GM19328 (cell line): ENCODE measurements at regions not wholly inside any gene's neighbourhood (a gene's known extent, or its start where the extent isn't known, plus 50 kb on each side); places are given as distances from the start of the nearest gene placed in this dataset.
A peak's percentile ranks its signal among the peaks of the same experiment; 100 is the strongest.

Source experiments
- ATAC-seq: cut with Tn5 transposase; IDR thresholded peaks from one replicate; pipeline ENCODE4 v1.9.1; 2021; ENCODE audit warnings: mild to moderate bottlenecking, moderate library complexity; ENCODE audit not compliant: unreplicated experiment

DNA sequence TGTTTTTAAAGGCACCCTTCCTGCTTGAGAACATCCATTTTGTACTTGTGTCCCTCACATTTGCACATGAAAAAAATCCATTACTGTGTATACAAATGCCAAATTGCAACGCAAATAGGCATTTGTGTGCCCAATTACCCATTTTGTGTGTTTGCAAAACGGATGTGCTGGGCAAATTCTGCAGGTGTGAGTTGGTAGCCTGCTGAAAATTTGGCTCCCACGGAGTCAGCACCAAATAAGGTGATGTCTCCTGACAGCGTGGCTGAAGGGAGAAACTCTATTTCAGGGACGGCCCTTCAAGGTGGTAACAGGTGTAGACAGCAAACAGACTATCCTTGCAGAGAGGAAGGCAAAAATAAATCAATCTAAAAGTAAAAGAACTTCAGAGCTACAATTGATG, 661.1 kb downstream of the BCL11A start:
- ATAC-seq, result no peak

DNA sequence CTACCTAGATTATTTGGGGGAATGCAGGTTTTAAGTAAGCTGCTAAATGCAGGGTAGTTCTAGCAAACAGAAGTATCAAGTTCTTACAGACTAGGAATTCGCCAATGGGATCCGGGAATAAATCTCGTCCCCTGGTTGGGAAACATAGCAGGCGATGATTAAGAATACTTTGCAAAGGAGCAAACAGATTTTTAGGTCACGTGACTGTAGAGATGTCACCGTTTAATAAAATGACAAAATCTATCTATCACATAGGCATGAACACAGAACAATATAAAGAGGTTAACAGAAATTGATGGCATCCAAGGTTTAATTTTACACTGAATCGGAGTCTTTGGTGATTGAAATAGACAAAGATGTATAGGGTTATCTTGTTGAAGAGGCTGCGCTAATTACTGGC, 664.1 kb downstream of the BCL11A start:
- no peak for ATAC-seq

DNA sequence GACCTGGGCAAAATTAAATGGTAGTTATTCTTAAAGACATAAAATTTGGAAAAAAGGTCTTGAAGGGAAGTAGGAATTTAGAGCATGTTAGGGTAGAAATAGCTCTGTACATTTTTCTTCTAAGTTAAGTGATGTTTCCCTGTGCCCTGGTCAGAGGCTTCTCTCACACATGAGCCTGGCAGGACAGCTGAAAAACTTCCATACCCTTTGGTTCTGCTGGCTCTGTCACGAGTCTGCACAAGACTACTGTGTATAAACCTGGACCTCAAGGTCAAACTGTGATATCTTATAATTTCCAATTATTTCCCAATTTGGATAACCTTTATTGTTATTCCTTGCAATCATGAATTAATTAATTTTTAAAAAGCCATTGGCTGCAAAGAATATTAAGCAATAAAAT, 664.7 kb downstream of the BCL11A start:
- ATAC-seq, result no peak

DNA sequence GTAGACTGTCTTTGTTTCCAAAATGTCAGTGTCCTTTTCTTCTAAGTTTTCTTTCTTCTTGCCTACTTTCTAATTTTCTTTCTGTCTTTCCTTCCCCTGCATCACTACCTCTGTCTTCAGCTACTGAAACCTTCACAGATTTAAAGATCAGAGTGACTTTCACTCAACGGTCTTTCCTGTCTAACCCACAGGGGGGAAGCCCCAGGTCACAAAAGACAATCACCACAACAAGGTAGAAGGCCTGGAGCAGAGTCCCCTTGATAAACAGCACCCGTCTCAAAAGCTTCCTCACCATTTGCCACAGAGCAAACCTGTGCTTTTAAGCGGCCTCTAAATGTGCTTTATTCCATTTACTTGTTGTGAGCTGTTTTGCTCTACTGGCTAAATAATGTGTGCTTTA, 665.4 kb downstream of the BCL11A start:
- ATAC-seq, result peak; percentile 95

DNA sequence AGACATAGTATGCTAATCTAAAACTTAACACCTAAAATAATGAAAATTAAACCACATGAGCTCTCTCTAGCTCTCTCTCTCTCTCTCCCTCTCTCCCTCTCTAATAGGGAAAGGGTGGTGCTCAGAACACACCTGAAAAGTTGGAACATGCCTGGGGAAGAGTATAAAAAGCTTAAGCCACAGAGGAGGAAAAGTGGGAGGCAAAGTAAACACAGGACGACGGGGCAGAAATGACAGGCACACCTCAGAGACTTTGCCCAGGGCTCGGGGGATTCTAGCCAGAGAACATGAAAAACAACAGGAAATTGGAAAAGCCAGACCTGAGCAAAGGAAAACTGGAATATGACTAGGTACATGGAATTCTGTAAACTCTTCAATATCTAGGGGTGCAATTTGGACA, 666.1 kb downstream of the BCL11A start:
- ATAC-seq, result no peak

DNA sequence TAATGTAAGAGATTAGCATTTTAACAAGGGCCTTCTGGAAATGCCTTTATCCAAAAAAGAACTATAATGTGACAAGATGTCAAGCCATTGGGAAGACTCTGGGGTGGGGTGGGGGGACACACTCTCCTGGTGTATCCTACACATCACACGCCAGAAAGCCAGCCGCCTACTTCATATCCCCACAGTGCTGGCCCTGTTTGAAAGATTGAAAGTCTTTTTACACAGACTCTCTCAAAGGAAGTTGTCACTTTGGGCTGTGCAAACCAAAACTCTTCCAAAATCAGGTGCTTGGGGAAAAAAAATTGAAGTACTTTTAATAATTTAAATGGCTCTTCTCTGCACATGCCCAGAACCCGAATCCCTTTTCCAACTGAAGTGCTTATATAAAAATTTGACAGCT, 666.7 kb downstream of the BCL11A start:
- ATAC-seq, result no peak

DNA sequence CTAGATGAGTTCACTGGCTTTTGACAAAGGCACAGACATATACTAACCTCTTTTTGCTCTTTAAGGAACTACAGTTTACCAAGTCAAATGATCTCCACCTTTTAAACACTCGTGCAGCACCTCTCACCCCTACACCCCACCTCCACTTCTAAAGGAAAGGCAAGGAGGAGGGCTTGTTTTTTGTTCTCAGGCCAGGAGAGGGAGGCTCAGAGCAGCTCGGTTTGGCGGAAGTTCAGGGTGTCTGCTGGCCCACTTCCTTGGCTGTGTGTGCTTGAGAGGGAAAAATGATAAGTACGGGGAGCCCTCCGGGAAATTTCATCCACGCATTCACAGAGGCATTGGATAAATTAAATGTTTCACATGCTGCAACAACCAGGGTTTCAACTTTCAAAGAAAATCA, 667.9 kb downstream of the BCL11A start:
- ATAC-seq, result no peak

DNA sequence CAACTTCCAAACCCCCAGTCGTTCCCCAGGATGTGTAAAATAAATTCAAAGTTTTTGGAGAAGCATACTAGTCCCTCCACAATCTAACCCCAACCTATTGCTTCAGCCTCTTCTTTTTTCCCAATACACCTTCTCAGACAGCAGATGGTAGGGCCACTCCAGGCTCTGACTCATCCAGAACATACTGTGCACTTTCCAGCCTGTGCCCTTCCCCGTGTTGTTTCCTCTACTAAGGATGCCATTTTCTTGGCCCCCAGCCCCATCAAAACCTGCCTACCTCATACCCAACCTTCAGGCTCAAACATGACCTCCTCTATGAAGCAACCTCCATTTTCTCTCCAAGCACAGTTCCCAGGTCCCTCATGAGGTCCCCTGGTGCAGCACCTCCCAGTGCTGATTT, 669.3 kb downstream of the BCL11A start:
- no peak for ATAC-seq

DNA sequence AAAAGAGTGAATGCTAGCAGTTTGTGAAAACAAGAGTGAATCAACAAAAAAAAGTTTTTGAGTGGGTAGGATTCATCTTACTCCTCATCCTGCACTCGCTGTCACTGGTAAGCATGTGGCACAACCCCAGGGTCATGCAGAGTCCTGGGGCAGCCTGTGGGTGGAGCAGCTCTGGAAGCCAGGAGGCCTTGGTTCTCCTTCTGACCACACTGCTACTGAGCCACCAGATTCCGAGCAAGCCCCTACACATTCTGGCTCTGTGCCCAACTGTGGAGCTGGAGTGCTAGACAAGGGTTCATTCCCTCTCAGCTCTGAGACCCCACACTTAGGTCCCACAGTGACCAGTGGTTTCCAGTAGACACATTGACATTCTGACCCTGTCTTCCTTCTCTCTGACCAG, 670.6 kb downstream of the BCL11A start:
- no peak for ATAC-seq

DNA sequence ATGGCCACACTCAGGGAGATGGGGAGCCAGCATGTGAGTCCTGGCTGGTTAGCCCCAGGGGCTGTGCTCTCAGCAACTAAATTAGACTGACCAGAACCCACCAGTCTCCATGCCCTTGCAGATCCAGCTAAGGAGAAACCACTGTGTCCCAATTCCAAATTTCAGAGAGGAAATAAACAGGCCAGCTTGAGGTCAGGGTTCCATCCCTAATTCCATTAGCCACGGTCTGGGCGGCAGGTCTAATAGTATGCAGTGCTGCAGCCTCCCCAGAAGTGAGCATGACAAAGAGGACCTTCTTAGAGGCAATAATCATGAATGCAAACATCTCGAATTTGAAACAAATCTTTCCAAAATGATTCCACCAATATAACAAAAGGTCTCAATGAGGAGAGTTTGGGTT, 671.2 kb downstream of the BCL11A start:
- no peak for ATAC-seq

DNA sequence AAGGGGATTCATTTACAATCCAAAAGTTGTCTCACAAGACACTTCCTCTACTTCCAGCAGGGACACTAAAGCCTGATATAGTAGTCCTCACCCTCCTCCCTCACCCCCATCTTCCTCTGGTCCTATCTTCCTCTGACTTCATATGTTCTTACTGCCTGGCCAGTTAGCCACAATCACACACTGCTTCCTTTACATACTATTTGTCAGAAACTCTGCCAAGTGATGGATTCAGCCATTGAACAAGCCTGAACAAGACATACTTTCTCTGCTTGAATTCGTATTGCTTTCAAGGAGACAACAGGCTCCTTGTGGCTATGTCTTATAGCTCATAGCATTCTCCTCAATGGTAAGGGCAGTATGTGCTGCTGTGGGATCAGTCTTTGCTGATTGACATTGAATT, 672.2 kb downstream of the BCL11A start:
- no peak for ATAC-seq

DNA sequence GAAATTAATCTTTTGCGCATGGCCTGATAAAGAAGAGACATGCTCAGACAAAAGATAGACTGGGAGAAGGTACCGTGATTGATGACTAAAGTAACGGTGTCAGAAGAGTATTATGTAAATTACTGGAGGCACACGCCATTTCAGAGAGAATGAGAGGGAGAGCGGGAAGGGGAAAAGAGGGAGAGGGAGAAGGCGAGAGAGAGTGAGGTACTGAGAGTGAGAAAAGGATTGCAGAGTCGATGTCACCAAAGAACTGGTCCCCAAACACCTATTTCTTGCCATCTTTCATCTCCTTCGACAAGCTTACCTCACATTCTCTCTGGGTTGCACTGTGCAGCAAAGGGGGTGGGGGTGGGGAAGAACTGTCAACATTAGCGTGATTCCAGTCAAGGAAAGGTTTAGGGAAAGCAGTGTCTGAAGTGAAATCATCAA, 673.7 kb downstream of the BCL11A start:
- no peak for ATAC-seq

DNA sequence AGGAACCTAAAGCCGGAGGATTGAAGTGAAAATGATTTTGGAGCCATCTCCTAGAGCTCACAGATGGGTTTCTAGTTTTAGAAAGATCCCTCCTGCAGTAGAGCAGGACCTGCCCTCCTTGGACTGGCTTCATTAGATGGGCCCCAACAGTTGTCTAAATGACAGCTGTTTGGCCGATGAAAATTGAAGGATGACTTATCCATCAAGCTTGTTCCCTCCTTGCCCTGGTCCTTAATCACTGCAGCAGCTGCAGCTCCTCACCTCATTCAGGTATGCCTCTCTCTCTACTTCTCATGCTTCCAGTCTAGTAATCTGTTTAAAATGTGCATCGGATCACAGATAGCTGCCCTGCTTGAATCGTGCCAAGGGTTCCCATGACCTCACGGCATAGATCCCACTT, 677.6 kb downstream of the BCL11A start:
- ATAC-seq, result no peak

DNA sequence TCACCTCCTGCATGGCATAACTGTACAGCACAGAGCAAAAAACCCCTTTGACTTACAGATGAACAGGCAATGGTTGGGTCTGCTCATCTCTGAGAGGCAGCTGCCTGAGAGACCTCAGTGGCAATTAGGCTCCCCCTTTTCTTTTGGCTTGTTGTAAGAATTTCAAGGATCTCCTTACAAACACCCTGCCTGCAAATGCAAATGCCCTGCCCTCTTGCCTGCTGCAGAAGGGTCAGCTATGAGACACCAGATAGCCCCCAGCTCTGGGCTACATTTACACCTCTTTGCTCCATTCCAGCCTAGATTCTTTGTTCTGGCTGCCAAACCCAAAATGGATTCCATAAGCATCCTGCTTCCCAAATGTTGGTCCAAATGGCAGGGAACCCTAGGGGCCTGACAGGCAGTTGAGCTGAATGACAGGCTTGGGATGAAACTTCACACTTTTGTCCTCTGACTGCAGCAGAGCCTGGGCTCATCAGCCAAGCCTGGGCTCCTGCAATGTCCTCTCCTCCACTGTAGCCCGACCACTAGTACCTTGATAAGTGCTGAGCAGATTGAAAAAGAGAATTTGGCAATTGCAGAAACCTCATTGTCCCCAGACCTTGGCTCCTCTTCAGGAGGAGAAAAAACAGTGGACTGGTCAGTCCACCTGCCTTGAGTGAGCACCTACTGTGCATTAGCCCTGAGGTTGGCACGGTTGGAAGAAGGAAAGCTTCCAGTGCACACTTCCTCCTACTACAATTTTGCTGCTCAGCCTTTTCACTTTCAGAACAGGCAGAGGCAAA, 678.3 kb downstream of the BCL11A start:
- no peak for ATAC-seq

DNA sequence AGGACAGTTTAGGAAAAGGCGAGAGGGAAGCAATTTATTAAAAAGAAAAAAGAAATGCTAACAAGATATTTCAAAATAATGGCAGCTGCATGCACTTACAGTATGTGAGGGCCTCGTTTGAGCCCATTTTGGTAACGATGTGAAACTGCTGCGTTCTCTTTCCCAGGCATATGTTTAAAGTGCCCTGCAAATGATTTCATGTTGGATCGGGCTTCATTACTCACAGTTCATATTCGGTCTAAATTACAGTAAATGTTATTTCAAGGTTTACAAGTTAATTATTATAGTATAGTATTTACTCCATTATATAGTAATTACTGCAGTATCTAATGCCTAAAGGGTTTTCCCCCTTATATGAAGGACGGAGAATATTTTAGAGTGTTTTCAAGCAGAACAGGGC, 679.1 kb downstream of the BCL11A start:
- ATAC-seq, result no peak

DNA sequence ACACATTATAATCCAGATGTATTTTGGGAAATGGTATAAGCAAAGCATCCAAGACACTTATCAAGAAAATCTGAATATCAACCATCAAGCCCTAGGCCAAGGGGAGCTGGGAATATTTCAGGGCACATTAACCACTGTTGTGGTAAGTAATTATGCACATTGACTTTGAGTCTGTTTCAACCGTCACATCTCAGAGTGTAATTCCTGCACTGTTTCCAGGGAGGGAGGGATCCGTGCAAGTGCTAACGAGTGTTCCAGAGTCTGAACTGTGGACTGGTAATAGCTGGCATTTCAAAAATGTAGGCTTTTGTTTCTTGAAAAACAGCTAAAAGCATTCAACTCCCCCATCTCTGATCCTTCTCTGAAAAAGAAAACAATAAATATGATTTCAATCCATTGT, 681.6 kb downstream of the BCL11A start:
- ATAC-seq, result no peak

DNA sequence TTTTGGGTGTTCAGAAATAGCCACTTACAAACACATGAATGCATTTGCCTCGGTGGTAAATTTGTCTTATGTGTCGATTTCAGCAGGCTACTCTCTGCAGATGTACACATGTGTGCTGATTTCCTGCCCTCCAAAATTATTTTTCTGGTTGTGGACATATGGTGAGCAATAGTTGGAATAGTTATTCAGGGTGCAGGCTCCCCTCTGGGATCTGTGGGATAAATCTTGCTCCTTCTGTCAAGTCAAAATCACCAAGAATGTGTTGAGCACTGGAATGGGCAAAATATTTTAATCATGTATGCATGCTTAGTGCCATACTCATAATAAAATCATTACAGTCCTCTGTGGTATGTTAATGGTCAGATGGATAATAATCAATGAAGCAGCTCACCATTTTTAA, 684.5 kb downstream of the BCL11A start:
- no peak for ATAC-seq

DNA sequence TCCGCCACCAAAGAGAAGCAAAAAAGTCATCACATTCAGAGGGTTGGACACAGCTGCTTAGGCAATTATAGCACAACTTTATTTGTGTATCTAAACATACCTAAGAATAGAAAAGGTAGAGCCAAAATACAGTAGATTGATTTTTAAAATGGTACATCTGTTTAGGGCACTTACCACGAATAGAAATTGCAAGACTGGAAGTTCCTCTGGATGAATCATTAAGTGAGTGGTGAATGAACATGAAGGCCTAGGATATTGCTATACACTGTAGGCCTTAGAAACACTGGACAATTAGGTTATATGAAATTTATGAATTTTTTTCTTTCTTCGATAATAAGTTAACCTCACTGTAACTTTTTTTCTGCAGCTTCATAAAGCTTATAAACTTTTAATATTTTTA, 687.0 kb downstream of the BCL11A start:
- no peak for ATAC-seq

DNA sequence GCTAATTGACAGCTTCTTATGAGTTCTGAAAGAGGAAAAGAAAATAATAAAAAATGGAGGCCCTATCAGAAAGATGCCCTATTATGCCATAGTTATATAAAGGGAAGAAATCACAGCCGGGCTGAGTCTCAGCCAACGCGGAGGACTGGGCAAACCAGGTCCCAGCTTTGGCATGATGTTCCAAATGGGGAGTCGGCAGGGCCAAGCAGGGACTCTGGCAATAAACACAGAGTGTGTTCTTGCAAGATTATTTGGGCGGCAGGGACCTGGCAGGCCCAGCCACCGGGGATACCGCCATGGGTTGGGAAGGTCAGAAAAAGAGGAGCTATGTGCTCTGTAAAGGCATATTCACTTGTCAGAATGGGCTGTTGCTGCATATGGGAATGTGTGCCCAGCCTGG, 694.9 kb downstream of the BCL11A start:
- no peak for ATAC-seq

DNA sequence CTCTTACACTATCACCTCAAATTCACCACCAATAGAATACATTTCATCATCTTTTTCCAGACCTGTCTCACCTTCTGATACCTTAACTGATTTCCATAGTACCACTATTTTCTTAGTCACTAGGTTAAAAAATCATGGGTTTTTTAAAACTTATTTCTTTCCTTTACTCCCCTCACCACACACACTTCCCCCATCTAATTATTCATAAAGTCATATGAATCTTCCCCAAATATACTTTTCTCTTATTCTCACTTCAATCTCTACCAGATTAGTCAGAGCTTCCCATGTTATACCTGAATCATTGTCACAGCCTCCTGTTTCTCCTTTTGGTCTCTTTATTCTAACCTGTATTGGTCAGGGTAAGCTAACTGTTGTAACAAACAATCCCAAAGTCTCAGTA, 696.3 kb downstream of the BCL11A start:
- ATAC-seq, result no peak

DNA sequence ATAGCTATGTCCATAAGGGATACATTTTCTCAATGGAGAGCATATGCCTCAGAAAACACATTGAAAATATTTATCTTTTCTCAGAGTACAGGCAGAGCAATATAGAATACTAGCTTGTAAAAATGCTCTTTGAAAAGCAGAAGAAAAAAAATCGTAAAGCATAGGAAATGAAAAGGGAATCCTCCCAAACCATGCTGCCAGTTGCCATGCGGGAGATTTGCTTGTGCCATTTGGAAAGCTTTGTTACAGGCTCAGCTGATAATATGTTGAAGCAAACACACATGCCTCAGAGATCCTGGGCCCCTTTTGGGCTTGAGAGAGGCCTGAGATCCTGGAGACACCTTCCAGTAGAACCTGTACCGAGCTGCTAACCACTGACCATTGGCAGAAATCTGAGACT, 697.1 kb downstream of the BCL11A start:
- no peak for ATAC-seq

DNA sequence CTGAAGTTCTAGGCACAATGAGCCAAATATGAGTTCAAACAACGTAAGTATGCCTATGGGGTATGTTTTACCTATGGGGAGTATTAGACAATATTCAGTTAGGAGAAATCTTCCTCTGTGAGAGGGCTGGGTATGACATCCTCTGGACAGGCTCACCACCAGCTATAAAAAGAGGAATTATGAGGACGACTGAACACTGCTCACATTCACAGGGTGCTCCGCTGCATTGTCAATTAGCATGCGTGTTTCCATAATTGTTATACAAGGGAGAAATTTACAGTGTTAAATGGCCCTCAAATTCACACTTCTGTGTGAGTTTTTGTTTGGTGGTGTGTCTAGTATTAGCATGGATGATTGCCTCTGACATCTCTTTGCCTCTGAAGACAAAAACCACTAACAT, 700.4 kb downstream of the BCL11A start:
- ATAC-seq, result no peak

DNA sequence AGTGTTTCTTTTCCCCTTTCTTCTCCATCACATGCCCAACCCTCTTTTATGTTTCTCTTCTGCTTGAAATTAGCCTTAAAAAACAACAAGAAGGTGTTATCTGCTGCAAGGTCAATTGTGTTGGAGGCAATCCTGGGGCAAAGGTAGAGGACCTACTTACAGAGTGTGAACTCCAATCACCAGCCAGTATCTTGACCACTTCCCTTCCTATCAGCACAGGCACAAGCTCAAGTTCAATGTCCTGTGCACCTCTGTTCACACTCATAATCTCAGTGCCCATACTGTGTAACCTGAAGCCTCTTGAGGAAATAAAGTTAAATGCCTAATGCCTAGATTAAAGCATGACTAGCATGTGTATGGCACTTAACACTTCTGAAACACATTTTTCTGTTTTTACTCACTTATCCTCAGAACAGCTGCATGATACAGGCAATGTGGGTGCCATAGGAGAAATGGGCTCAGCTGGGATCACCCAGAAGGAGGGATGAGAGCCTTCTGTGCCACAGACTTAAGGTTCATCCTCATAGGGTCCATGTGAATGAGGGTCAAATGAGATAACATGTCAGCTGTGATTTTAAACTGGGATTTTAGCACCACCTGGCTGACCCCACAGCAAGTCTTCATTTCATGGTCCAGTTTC, 701.5 kb downstream of the BCL11A start:
- no peak for ATAC-seq
